ENCODE measurements at regions not wholly inside any gene's neighbourhood (a gene's known extent, or its start where the extent isn't known, plus 50 kb on each side); places are given as distances from the start of the nearest gene placed in this dataset.
"Not testable (repeated sequence)": the region's sequence is repeated elsewhere in the genome, so short reads cannot be mapped to it uniquely, and the experiment has no call there.

GRCh38 chr7:29638841-29639240 lies 75.2 kb downstream of the PRR15 start:
- TF ChIP-seq POLR2A, CTCF, POLR2AphosphoS5 (IDR thresholded peaks at IDR 0.05): not testable (repeated sequence)

All from stomach (tissue), 4 donors.